AG09319 (cell line): ENCODE measurements at regions not wholly inside any gene's neighbourhood (a gene's known extent, or its start where the extent isn't known, plus 50 kb on each side); places are given as distances from the start of the nearest gene placed in this dataset.

Experiments used
- DNase-seq: peaks from one replicate; pipeline ENCODE4 v3.0.0-alpha.2; 2010; ENCODE audit warnings: low read depth; ENCODE audit errors: extremely low read depth
- TF ChIP-seq, protein P1 (sequence below): IDR thresholded peaks from 2 replicates; pipeline ENCODE4 v1.5.1; 2011; ENCODE audit warnings: low read depth, mild to moderate bottlenecking, inconsistent platforms, low read length, moderate library complexity

DNA sequence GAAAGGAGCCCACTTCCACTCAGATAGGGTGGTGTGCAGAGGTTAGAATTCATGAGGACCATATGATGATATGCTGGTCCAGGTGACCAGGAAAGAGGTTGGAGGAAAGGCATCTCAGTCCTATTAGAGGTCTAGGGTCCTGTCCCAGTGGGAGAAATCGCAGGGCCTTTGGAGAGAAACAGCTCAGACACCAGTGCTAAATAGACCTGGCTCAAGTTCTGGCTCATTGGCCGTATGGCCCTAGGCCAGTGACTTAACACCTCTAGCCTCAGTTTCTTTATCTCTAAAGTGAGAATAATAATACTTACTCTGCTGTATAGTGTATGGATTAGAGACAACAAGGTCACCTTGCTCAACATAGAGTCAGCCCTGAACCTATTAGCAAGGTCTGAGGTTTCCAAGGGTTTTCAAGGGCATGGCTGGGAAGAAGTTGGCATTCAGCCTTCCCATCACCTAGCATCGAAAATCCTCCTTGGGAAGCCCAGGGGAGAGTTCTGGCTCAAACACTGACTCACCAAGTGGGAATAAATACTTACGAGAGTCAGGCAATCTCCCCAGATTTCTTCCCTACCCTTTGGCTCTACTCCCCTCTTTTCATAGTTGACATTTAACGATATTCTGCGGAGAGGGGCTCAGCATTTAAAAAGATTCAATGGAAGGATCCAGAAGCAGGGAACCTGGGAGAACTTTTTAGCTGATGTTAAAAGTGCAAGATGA, 473.1 kb upstream of the PODXL start:
- no peak for DNase-seq
- TF ChIP-seq, protein P1, sequence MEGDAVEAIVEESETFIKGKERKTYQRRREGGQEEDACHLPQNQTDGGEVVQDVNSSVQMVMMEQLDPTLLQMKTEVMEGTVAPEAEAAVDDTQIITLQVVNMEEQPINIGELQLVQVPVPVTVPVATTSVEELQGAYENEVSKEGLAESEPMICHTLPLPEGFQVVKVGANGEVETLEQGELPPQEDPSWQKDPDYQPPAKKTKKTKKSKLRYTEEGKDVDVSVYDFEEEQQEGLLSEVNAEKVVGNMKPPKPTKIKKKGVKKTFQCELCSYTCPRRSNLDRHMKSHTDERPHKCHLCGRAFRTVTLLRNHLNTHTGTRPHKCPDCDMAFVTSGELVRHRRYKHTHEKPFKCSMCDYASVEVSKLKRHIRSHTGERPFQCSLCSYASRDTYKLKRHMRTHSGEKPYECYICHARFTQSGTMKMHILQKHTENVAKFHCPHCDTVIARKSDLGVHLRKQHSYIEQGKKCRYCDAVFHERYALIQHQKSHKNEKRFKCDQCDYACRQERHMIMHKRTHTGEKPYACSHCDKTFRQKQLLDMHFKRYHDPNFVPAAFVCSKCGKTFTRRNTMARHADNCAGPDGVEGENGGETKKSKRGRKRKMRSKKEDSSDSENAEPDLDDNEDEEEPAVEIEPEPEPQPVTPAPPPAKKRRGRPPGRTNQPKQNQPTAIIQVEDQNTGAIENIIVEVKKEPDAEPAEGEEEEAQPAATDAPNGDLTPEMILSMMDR = no peak

- TF ChIP-seq, protein P1 = no peak
- no peak for DNase-seq
Measured at GRCh38 chr7:132028144-132028920, 471.9 kb upstream of the PODXL start.

DNA sequence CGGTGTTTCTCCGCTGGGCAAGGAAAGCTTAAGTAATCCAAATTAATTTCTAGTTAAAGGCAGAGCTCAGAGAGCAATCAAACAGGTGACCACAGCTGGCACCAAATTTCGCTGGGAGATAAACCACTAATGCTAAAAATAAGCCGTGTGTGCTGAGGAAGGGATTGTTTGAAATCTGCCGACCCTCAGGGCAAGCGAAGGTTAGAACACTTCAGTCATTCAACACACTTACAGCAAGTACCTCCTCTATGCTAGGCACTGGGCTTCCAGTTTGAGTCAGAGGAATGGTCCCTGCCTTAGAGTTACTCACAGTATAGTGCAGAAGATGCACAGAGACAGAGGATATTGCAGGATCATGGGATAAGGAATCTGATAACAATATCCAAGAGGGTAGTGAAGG, 467.9 kb upstream of the PODXL start:
- TF ChIP-seq, protein P1 = no peak
- DNase-seq = no peak

DNA sequence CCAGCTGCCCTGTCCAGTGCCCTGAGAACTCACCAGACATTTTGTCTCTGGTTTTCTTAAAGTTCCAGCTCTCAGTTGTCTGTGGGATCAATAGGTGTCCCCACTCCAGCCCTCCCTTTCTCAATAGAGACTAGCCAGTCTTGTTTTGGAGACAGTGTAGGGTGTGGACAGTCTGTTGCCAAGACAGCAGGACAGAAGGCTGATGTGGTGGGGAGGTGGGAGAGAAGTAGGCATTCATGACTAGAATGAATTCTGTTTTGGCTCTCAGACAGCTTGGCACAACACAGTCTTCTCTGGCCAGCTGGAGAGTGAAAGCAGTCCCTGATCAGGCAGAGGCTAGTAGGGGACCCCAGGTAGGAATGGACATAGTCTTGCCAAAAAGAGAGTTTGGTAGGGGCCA, 467.0 kb upstream of the PODXL start:
- no peak for DNase-seq
- TF ChIP-seq, protein P1 = no peak

- no peak for DNase-seq
- TF ChIP-seq, protein P1 = no peak
Measured at GRCh38 chr7:132022188-132022587, 465.8 kb upstream of the PODXL start.

GRCh38 chr7:132019703-132020102, 463.3 kb upstream of the PODXL start:
- TF ChIP-seq, protein P1 = no peak

DNA sequence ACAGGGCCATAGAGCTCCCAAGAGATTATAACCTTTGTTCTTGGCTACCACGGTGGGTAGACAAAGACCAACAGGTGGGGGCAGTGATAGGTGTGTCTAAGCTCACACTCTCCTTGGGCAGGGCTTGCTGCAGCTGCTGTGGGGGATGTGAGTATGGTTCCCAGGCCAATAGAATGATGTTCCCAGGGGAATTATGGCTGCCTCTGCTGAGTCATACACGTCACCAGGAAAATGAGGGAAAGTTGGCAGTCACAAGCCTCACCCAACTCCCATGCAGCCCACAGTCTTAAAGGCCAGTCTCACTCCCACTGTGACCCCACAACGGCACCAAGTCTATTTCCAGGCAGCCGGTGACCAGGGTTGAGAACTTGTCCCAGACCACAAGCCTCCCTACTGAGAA, 453.4 kb upstream of the PODXL start:
- no peak for DNase-seq
- TF ChIP-seq, protein P1 = no peak

More at GRCh38 chr7:132019703-132020102, 463.3 kb upstream of the PODXL start:
- DNase-seq = no peak
